HG03060 (cell line): ENCODE measurements at regions not wholly inside any gene's neighbourhood (a gene's known extent, or its start where the extent isn't known, plus 50 kb on each side); places are given as distances from the start of the nearest gene placed in this dataset.

ENCODE experiments used
- ATAC-seq: cut with Tn5 transposase; IDR thresholded peaks from one replicate; pipeline ENCODE4 v1.9.1; 2021; ENCODE audit warnings: low read depth, moderate number of reproducible peaks; ENCODE audit not compliant: unreplicated experiment

- ATAC-seq, result no peak
Measured at GRCh38 chr4:173862754-173863153, 332.7 kb upstream of the HAND2 start.

GRCh38 chr4:173860094-173860493 lies 330.1 kb upstream of the HAND2 start:
- ATAC-seq, result no peak

GRCh38 chr4:173859091-173859713 lies 329.2 kb upstream of the HAND2 start:
- no peak for ATAC-seq

- no peak for ATAC-seq
Measured at GRCh38 chr4:173858471-173858870, 328.4 kb upstream of the HAND2 start.

- no peak for ATAC-seq
Measured at GRCh38 chr4:173857828-173858227, 327.8 kb upstream of the HAND2 start.

- ATAC-seq, result no peak
Measured at GRCh38 chr4:173855015-173855414, 325.0 kb upstream of the HAND2 start.

- ATAC-seq, result no peak
Measured at GRCh38 chr4:173852775-173853174, 322.7 kb upstream of the HAND2 start.

- no peak for ATAC-seq
Measured at GRCh38 chr4:173845580-173845979, 315.6 kb upstream of the HAND2 start.

- ATAC-seq, result no peak
Measured at GRCh38 chr4:173839865-173840264, 309.8 kb upstream of the HAND2 start.

- no peak for ATAC-seq
Measured at GRCh38 chr4:173837517-173837916, 307.5 kb upstream of the HAND2 start.

GRCh38 chr4:173835903-173836302 lies 305.9 kb upstream of the HAND2 start:
- no peak for ATAC-seq

GRCh38 chr4:173834151-173834550 lies 304.1 kb upstream of the HAND2 start:
- ATAC-seq, result no peak

- ATAC-seq, result no peak
Measured at GRCh38 chr4:173829565-173829964, 299.5 kb upstream of the HAND2 start.

- no peak for ATAC-seq
Measured at GRCh38 chr4:173827707-173828106, 297.7 kb upstream of the HAND2 start.

GRCh38 chr4:173821876-173822275 lies 291.8 kb upstream of the HAND2 start:
- ATAC-seq, result no peak

- no peak for ATAC-seq
Measured at GRCh38 chr4:173821036-173821435, 291.0 kb upstream of the HAND2 start.

- ATAC-seq, result no peak
Measured at GRCh38 chr4:173807347-173807746, 277.3 kb upstream of the HAND2 start.

- ATAC-seq, result no peak
Measured at GRCh38 chr4:173805884-173806283, 275.9 kb upstream of the HAND2 start.

- ATAC-seq, result no peak
Measured at GRCh38 chr4:173802662-173803022, 272.6 kb upstream of the HAND2 start.

GRCh38 chr4:173801876-173802661 lies 272.0 kb upstream of the HAND2 start:
- no peak for ATAC-seq

GRCh38 chr4:173801361-173801760 lies 271.3 kb upstream of the HAND2 start:
- no peak for ATAC-seq

- ATAC-seq, result no peak
Measured at GRCh38 chr4:173797296-173797695, 267.3 kb upstream of the HAND2 start.
